HG03342 (cell line): ENCODE measurements at regions not wholly inside any gene's neighbourhood (a gene's known extent, or its start where the extent isn't known, plus 50 kb on each side); places are given as distances from the start of the nearest gene placed in this dataset.

ENCODE experiments used
- ATAC-seq: cut with Tn5 transposase; IDR thresholded peaks from one replicate; pipeline ENCODE4 v1.9.1; 2021; ENCODE audit warnings: mild to moderate bottlenecking, moderate library complexity; ENCODE audit not compliant: unreplicated experiment

- no peak for ATAC-seq
These were observed 176.2 kb downstream of the RDH14 start for GRCh38 chr2:18384242-18384641.

- ATAC-seq, result no peak
These were observed 179.1 kb downstream of the RDH14 start for GRCh38 chr2:18381386-18381785.

- ATAC-seq, result no peak
These were observed 180.1 kb downstream of the RDH14 start for GRCh38 chr2:18380321-18380720.

GRCh38 chr2:18379870-18380269, 180.6 kb downstream of the RDH14 start:
- ATAC-seq, result no peak

- peak; percentile 96 for ATAC-seq
These were observed 182.3 kb downstream of the RDH14 start for GRCh38 chr2:18378020-18378653.

GRCh38 chr2:18376936-18377335, 183.5 kb downstream of the RDH14 start:
- ATAC-seq, result no peak

GRCh38 chr2:18373664-18374063, 186.8 kb downstream of the RDH14 start:
- ATAC-seq, result no peak

- no peak for ATAC-seq
These were observed 187.4 kb downstream of the RDH14 start for GRCh38 chr2:18373081-18373480.

- no peak for ATAC-seq
These were observed 187.8 kb downstream of the RDH14 start for GRCh38 chr2:18372641-18373040.

GRCh38 chr2:18369760-18370159, 190.7 kb downstream of the RDH14 start:
- no peak for ATAC-seq

- no peak for ATAC-seq
These were observed 192.4 kb downstream of the RDH14 start for GRCh38 chr2:18368008-18368407.

- no peak for ATAC-seq
These were observed 195.1 kb downstream of the RDH14 start for GRCh38 chr2:18365342-18365741.

GRCh38 chr2:18363348-18363747, 197.1 kb downstream of the RDH14 start:
- ATAC-seq, result no peak

- ATAC-seq, result no peak
These were observed 197.8 kb downstream of the RDH14 start for GRCh38 chr2:18362696-18363095.

GRCh38 chr2:18357537-18357936, 202.9 kb downstream of the RDH14 start:
- no peak for ATAC-seq

- ATAC-seq, result no peak
These were observed 203.8 kb downstream of the RDH14 start for GRCh38 chr2:18356676-18357075.

GRCh38 chr2:18349421-18349820, 211.0 kb downstream of the RDH14 start:
- no peak for ATAC-seq

GRCh38 chr2:18346874-18347273, 213.6 kb downstream of the RDH14 start:
- no peak for ATAC-seq

GRCh38 chr2:18346344-18346743, 214.1 kb downstream of the RDH14 start:
- no peak for ATAC-seq

GRCh38 chr2:18345848-18346247, 214.6 kb downstream of the RDH14 start:
- ATAC-seq, result no peak

- no peak for ATAC-seq
These were observed 217.6 kb downstream of the RDH14 start for GRCh38 chr2:18342901-18343300.

- ATAC-seq, result no peak
These were observed 221.1 kb downstream of the RDH14 start for GRCh38 chr2:18339326-18339725.

- ATAC-seq, result no peak
These were observed 223.5 kb downstream of the RDH14 start for GRCh38 chr2:18336975-18337374.
